Neuronal stem cell (in vitro differentiated cells): ENCODE measurements at regions not wholly inside any gene's neighbourhood (a gene's known extent, or its start where the extent isn't known, plus 50 kb on each side); places are given as distances from the start of the nearest gene placed in this dataset.

Experiments used
- DNase-seq: peaks from one replicate; pipeline ENCODE4 v3.0.0-alpha.2; 2013; ENCODE audit warnings: low spot score
- H2AFZ ChIP-seq: one replicate; pipeline ENCODE4 v1.6.1; 2013; ENCODE audit warnings: mild to moderate bottlenecking, low read length, inconsistent platforms
- H2AK5ac ChIP-seq: 2 replicates; pipeline ENCODE4 v1.6.1; 2013; ENCODE audit warnings: low read depth, mild to moderate bottlenecking, inconsistent platforms, low read length, moderate library complexity, mixed read lengths
- H2BK120ac ChIP-seq: 2 replicates; pipeline ENCODE4 v1.6.1; 2013; ENCODE audit warnings: low read depth, mild to moderate bottlenecking, inconsistent platforms, low read length, moderate library complexity, mixed read lengths
- H2BK12ac ChIP-seq: one replicate; pipeline ENCODE4 v1.6.1; 2013; ENCODE audit warnings: low read length, inconsistent platforms
- H2BK15ac ChIP-seq: 2 replicates; pipeline ENCODE4 v1.6.1; 2013; ENCODE audit warnings: mild to moderate bottlenecking, low read length, inconsistent platforms, mixed read lengths
- H2BK5ac ChIP-seq: one replicate; pipeline ENCODE4 v1.6.1; 2013; ENCODE audit warnings: inconsistent platforms, mild to moderate bottlenecking, low read length, moderate library complexity
- H3K14ac ChIP-seq: one replicate; pipeline ENCODE4 v1.6.1; 2013; ENCODE audit warnings: low read length, inconsistent platforms
- H3K18ac ChIP-seq: 2 replicates; pipeline ENCODE4 v1.6.1; 2013; ENCODE audit warnings: low read length, inconsistent platforms
- H3K23ac ChIP-seq: 2 replicates; pipeline ENCODE4 v1.6.1; 2013; ENCODE audit warnings: low read depth, mild to moderate bottlenecking, mixed read lengths, low read length, inconsistent platforms; ENCODE audit not compliant: poor library complexity
- H3K27ac ChIP-seq: replicated peaks from 3 replicates; pipeline ENCODE4 v1.5.1; 2013; ENCODE audit warnings: low read length, inconsistent platforms
- H3K27me3 ChIP-seq, 3 experiments: 2 replicates each; pipeline ENCODE4 v1.6.1; 2013; ENCODE audit warnings: low read length in 3 of 3, mild to moderate bottlenecking in 2 of 3, inconsistent platforms in 1 of 3, low read depth in 1 of 3, mixed read lengths in 1 of 3, moderate library complexity in 1 of 3; ENCODE audit not compliant: control insufficient read depth in 3 of 3, insufficient read depth in 3 of 3
- H3K36me3 ChIP-seq, 2 donors: replicated peaks in 1 of 2; 2 replicates each; pipeline ENCODE4 v1.6.1; 2013; ENCODE audit warnings: low read length in 2 of 2; ENCODE audit not compliant: control insufficient read depth in 2 of 2, insufficient read depth in 2 of 2
- H3K4ac ChIP-seq: 2 replicates; pipeline ENCODE4 v1.6.1; 2013; ENCODE audit warnings: inconsistent platforms, mild to moderate bottlenecking, low read length, moderate library complexity
- H3K4me1 ChIP-seq, 2 donors: 1 replicate in 1 of 2; 2 replicates in 1 of 2; pipeline ENCODE4 v1.6.1; 2013; ENCODE audit warnings: low read length in 2 of 2, low read depth in 1 of 2; ENCODE audit not compliant: control insufficient read depth in 2 of 2, insufficient read depth in 1 of 2
- H3K4me2 ChIP-seq: one replicate; pipeline ENCODE4 v1.6.1; 2013; ENCODE audit warnings: mild to moderate bottlenecking, low read length, inconsistent platforms; ENCODE audit not compliant: insufficient read depth, poor library complexity, severe bottlenecking
- H3K4me3 ChIP-seq, 2 donors: 2 replicates each; pipeline ENCODE4 v1.5.1; 2013; ENCODE audit warnings: low read length in 2 of 2, mild to moderate bottlenecking in 2 of 2, inconsistent platforms in 1 of 2, moderate library complexity in 1 of 2
- H3K79me1 ChIP-seq: one replicate; pipeline ENCODE4 v1.6.1; 2013; ENCODE audit warnings: low read depth, mild to moderate bottlenecking, inconsistent platforms, low read length, moderate library complexity
- H3K9ac ChIP-seq: one replicate; pipeline ENCODE4 v1.6.1; 2013; ENCODE audit warnings: mild to moderate bottlenecking, low read depth, low read length, inconsistent platforms; ENCODE audit not compliant: poor library complexity
- H3K9me3 ChIP-seq, 2 donors: replicated peaks in 1 of 2; 2 replicates each; pipeline versions ENCODE3 to v1.6.1; 2013; ENCODE audit warnings: low read length in 2 of 2, mild to moderate bottlenecking in 2 of 2, inconsistent platforms in 1 of 2, low read depth in 1 of 2, mixed read lengths in 1 of 2, moderate library complexity in 1 of 2; ENCODE audit not compliant: control insufficient read depth in 2 of 2, insufficient read depth in 1 of 2
- H4K8ac ChIP-seq: one replicate; pipeline ENCODE4 v1.6.1; 2013; ENCODE audit warnings: low read depth, mild to moderate bottlenecking, inconsistent platforms, low read length, moderate library complexity
- H4K91ac ChIP-seq: one replicate; pipeline ENCODE4 v1.6.1; 2013; ENCODE audit warnings: low read length, low read depth, mild to moderate bottlenecking, inconsistent platforms; ENCODE audit not compliant: poor library complexity
- WGBS, 2 donors: extraction: QIAGEN DNeasy Blood & Tissue Kit; methylation state at CpG; one replicate each; pipeline ENCODE4 v1.1.7; 2013; ENCODE audit warnings: missing lambda C conversion rate in 2 of 2, mixed read lengths in 1 of 2; ENCODE audit not compliant: insufficient read length in 2 of 2, insufficient replicate concordance in 1 of 2; ENCODE audit errors: extremely low coverage in 2 of 2; 5-methylcytosine and 5-hydroxymethylcytosine counted together

- H3K4me3 ChIP-seq: no peak overlapping the region
- no peak overlapping the region for H4K91ac ChIP-seq
- H3K9me3 ChIP-seq: peaks cover 3% of the 10 kb centered on the region in 2 donors
- no peak overlapping the region for H3K18ac ChIP-seq
- H2BK15ac ChIP-seq: no peak overlapping the region
- H4K8ac ChIP-seq: no peak overlapping the region
- no peak overlapping the region for H3K9ac ChIP-seq
- H2BK12ac ChIP-seq: no peak overlapping the region
- H3K23ac ChIP-seq: no peak overlapping the region
- H3K27ac ChIP-seq: no peak overlapping the region
- H3K36me3 ChIP-seq: no peaks in the 10 kb centered on the region
- DNase-seq: no peak
- H2AFZ ChIP-seq: no peak overlapping the region
- H2BK5ac ChIP-seq: no peak overlapping the region
- H2AK5ac ChIP-seq: no peak overlapping the region
- no peaks in the 10 kb centered on the region for H3K27me3 ChIP-seq
- H3K79me1 ChIP-seq: no peaks in the 10 kb centered on the region
- H3K14ac ChIP-seq: no peak overlapping the region
- H3K4me2 ChIP-seq: no peak overlapping the region
- H3K4ac ChIP-seq: no peak overlapping the region
- whole genome bisulfite sequencing, 2 donors: no CpG with 5 or more reads among the region's 4 CpGs
- no peak overlapping the region for H2BK120ac ChIP-seq
- no peaks in the 10 kb centered on the region for H3K4me1 ChIP-seq
Observed at GRCh38 chr16:47826070-47826469, 329.7 kb downstream of the ABCC12 start.

DNA sequence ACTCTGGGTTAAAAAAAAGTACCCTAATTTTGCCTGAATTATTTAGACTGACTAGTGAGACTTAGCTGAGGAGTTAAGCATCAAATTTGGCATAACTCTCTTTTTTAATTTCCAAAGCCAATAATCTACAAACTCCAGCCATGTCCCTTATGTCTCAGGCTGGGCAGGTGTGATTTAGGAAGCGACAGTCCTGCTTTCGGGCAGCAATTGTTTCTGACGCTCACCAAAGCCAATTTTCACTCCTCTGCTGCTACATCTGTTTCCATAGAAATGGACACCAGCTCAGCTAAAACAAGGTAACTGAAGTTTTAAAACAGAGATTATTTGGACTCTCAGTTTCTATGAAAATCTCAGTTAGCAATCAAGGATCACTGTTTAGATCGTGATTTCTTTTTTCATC, 338.7 kb downstream of the ABCC12 start:
- Histone ChIP-seq H3K23ac (no peak overlapping the region), H3K4me3 (no peak overlapping the region)

GRCh38 chr16:47816511-47816910, 339.3 kb downstream of the ABCC12 start:
- Histone ChIP-seq H2BK5ac (no peak overlapping the region), H3K27me3 (no peaks in the 10 kb centered on the region), H2AFZ (no peak overlapping the region), H3K36me3 (no peaks in the 10 kb centered on the region), H4K8ac (no peak overlapping the region), H2AK5ac (no peak overlapping the region), H3K79me1 (no peaks in the 10 kb centered on the region), H2BK12ac (no peak overlapping the region), H3K4me1 (no peaks in the 10 kb centered on the region), H2BK15ac (no peak overlapping the region), H3K23ac (no peak overlapping the region), H3K4ac (no peak overlapping the region), H3K14ac (no peak overlapping the region), H2BK120ac (no peak overlapping the region), H3K27ac (no peak overlapping the region), H3K9me3 (no peaks in the 10 kb centered on the region), H3K4me2 (no peak overlapping the region), H3K18ac (no peak overlapping the region), H3K4me3 (no peak overlapping the region), H4K91ac (no peak overlapping the region), H3K9ac (no peak overlapping the region)
- DNase-seq: no peak

More for the DNA sequence above, 338.7 kb downstream of the ABCC12 start:
- Histone ChIP-seq H4K91ac (no peak overlapping the region), H3K18ac (no peak overlapping the region), H3K4me1 (no peaks in the 10 kb centered on the region), H3K27ac (no peak overlapping the region), H2AK5ac (no peak overlapping the region), H3K27me3 (no peaks in the 10 kb centered on the region), H3K4me2 (no peak overlapping the region), H4K8ac (no peak overlapping the region), H3K4ac (no peak overlapping the region), H2BK120ac (no peak overlapping the region), H3K79me1 (no peaks in the 10 kb centered on the region), H3K9ac (no peak overlapping the region), H2BK12ac (no peak overlapping the region), H3K9me3 (no peaks in the 10 kb centered on the region), H2BK15ac (no peak overlapping the region), H2AFZ (no peak overlapping the region), H3K14ac (no peak overlapping the region), H3K36me3 (no peaks in the 10 kb centered on the region), H2BK5ac (no peak overlapping the region)
- WGBS, 2 donors: no CpG with 5 or more reads among the region's 4 CpGs
- DNase-seq: no peak

DNA sequence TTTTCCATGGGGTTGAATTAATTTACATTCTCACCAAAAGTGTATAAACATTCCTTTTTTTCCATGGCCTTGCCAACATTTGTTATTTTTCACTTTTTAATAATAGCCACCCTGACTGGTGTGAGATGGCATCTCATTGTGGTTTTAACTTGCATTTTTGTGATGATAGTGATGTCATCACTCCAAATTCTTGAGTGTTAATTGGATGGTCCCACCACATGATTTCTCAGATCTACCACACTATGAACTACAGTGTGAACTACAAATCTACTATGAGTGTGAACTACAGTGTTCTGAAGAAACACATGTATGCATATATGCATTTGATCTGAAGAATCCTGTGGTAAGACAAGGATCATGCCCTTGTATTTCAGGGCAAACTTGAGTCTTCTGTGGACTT, 340.1 kb downstream of the ABCC12 start:
- no peak overlapping the region for H2BK15ac ChIP-seq
- no peak overlapping the region for H4K91ac ChIP-seq
- no peak overlapping the region for H2AK5ac ChIP-seq
- peak overlapping the region; percentile 56 for H3K14ac ChIP-seq
- no peaks in the 10 kb centered on the region for H3K79me1 ChIP-seq
- no peaks in the 10 kb centered on the region for H3K36me3 ChIP-seq
- no peak overlapping the region for H3K9ac ChIP-seq
- no peak overlapping the region for H3K23ac ChIP-seq
- H2BK12ac ChIP-seq: no peak overlapping the region
- no peak overlapping the region for H4K8ac ChIP-seq
- H3K4me1 ChIP-seq: no peaks in the 10 kb centered on the region
- no peak overlapping the region for H3K4me3 ChIP-seq
- H3K27me3 ChIP-seq: no peaks in the 10 kb centered on the region
- H2AFZ ChIP-seq: no peak overlapping the region
- DNase-seq: no peak
- no peak overlapping the region for H2BK5ac ChIP-seq
- no peak overlapping the region for H2BK120ac ChIP-seq
- no peak overlapping the region for H3K4me2 ChIP-seq
- H3K18ac ChIP-seq: no peak overlapping the region
- no peaks in the 10 kb centered on the region for H3K9me3 ChIP-seq
- no peak overlapping the region for H3K4ac ChIP-seq
- no peak overlapping the region for H3K27ac ChIP-seq
